WTC11 (cell line): ENCODE measurements at regions not wholly inside any gene's neighbourhood (a gene's known extent, or its start where the extent isn't known, plus 50 kb on each side); places are given as distances from the start of the nearest gene placed in this dataset.

Experiments used
- NR3C1 ChIP-seq: sonication (generic); formaldehyde crosslinking; conservative IDR thresholded peaks from 2 replicates; pipeline ENCODE4 v1.8.1; 2023; ENCODE audit warnings: low read depth, mild to moderate bottlenecking, missing genetic modification reagents
- TF ChIP-seq, protein P1 (sequence below): sonication (generic); formaldehyde crosslinking; IDR thresholded peaks from 2 replicates; pipeline ENCODE4 v1.8.0; 2022; ENCODE audit warnings: mild to moderate bottlenecking, missing genetic modification reagents
- TF ChIP-seq, protein P2 (sequence below): sonication (generic); formaldehyde crosslinking; IDR thresholded peaks from 2 replicates; pipeline ENCODE4 v1.8.1; 2023; ENCODE audit warnings: mild to moderate bottlenecking, missing genetic modification reagents, borderline replicate concordance

DNA sequence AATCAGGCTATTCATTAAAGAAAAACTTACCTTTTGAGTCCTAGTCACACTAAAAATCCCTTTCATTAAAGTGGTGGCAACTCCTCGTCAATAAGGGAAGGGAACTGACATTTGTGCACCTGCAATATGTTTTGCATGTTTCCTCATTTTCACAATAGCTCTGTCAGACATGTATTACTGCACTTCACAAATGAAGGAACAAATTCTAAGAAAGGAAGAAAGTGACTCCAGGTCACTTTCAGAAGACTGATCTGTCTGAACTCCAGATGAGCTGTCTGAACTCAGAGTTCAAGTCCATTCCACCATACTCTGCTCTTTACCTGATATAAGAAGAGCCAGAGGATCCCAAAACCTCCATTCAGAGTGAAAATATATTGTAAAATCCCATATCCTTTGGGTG is 50.3 kb upstream of the GSAP start:
- TF ChIP-seq, protein P1, sequence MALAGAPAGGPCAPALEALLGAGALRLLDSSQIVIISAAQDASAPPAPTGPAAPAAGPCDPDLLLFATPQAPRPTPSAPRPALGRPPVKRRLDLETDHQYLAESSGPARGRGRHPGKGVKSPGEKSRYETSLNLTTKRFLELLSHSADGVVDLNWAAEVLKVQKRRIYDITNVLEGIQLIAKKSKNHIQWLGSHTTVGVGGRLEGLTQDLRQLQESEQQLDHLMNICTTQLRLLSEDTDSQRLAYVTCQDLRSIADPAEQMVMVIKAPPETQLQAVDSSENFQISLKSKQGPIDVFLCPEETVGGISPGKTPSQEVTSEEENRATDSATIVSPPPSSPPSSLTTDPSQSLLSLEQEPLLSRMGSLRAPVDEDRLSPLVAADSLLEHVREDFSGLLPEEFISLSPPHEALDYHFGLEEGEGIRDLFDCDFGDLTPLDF (CRISPR knock-in tag), result no peak
- no peak for TF ChIP-seq NR3C1 (CRISPR knock-in tag)
- TF ChIP-seq, protein P2, sequence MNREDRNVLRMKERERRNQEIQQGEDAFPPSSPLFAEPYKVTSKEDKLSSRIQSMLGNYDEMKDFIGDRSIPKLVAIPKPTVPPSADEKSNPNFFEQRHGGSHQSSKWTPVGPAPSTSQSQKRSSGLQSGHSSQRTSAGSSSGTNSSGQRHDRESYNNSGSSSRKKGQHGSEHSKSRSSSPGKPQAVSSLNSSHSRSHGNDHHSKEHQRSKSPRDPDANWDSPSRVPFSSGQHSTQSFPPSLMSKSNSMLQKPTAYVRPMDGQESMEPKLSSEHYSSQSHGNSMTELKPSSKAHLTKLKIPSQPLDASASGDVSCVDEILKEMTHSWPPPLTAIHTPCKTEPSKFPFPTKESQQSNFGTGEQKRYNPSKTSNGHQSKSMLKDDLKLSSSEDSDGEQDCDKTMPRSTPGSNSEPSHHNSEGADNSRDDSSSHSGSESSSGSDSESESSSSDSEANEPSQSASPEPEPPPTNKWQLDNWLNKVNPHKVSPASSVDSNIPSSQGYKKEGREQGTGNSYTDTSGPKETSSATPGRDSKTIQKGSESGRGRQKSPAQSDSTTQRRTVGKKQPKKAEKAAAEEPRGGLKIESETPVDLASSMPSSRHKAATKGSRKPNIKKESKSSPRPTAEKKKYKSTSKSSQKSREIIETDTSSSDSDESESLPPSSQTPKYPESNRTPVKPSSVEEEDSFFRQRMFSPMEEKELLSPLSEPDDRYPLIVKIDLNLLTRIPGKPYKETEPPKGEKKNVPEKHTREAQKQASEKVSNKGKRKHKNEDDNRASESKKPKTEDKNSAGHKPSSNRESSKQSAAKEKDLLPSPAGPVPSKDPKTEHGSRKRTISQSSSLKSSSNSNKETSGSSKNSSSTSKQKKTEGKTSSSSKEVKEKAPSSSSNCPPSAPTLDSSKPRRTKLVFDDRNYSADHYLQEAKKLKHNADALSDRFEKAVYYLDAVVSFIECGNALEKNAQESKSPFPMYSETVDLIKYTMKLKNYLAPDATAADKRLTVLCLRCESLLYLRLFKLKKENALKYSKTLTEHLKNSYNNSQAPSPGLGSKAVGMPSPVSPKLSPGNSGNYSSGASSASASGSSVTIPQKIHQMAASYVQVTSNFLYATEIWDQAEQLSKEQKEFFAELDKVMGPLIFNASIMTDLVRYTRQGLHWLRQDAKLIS (CRISPR knock-in tag), result no peak
